Mucosa of descending colon (tissue), 3 donors: ENCODE measurements at regions not wholly inside any gene's neighbourhood (a gene's known extent, or its start where the extent isn't known, plus 50 kb on each side); places are given as distances from the start of the nearest gene placed in this dataset.

Experiments
- ATAC-seq: fragments of 200-7000 bp; cut with Tn5 transposase; one replicate; pipeline ENCODE4 v1.9.1; 2020; ENCODE audit warnings: mild to moderate bottlenecking, moderate library complexity
- DNase-seq, 3 donors: peaks; one replicate each; pipeline ENCODE4 v3.0.0-alpha.2; 2020
- H3K36me3 ChIP-seq: fragments of 200-600 bp; one replicate; pipeline ENCODE4 v1.8.0; 2021; ENCODE audit warnings: low read depth, mild to moderate bottlenecking
- H3K4me1 ChIP-seq: fragments of 200-600 bp; one replicate; pipeline ENCODE4 v1.8.0; 2021; ENCODE audit warnings: low read depth, mild to moderate bottlenecking
- H3K4me3 ChIP-seq: fragments of 200-600 bp; one replicate; pipeline ENCODE4 v1.8.0; 2021; ENCODE audit warnings: mild to moderate bottlenecking
- H3K9me3 ChIP-seq: fragments of 200-600 bp; one replicate; pipeline ENCODE4 v1.8.0; 2021; ENCODE audit warnings: mild to moderate bottlenecking
- CTCF ChIP-seq: fragments of 200-600 bp; IDR thresholded peaks from one replicate; pipeline ENCODE4 v1.8.0; 2022; ENCODE audit warnings: antibody characterized with exemption, mild to moderate bottlenecking
- intact Hi-C, 2 donors: fragments of 100-400 bp; cut with DNase I in 1 of 2; cut with micrococcal nuclease in 1 of 2; formaldehyde crosslinking; loops; one replicate each; pipeline versions ENCODE4 v1.11.0 to v1.11.1; 2022; cut with DNase I, micrococcal nuclease
- donor health status: DM: no; HTN: no; CAD: no; lungs with moderate emphysema.
- donor health status: DM: no; HTN: no; CAD: no.
- donor health status: DM: no; HTN: yes; CAD: no.

GRCh38 chr15:60095711-60096110 lies 91.6 kb downstream of the FOXB1 start:
- no peak for TF ChIP-seq CTCF
- H3K4me1 ChIP-seq: no peaks in the 10 kb centered on the region
- intact Hi-C loops: no loop called here
- H3K4me3 ChIP-seq: no peak overlapping the region
- ATAC-seq (no peak), DNase-seq (no peak)
- no peaks in the 10 kb centered on the region for H3K36me3 ChIP-seq
- no peaks in the 10 kb centered on the region for H3K9me3 ChIP-seq

GRCh38 chr15:60096157-60096556 lies 92.0 kb downstream of the FOXB1 start:
- no peak for TF ChIP-seq CTCF
- H3K36me3 ChIP-seq: no peaks in the 10 kb centered on the region
- DNase-seq (no peak), ATAC-seq (no peak)
- intact Hi-C loops: no loop called here
- no peaks in the 10 kb centered on the region for H3K4me1 ChIP-seq
- H3K9me3 ChIP-seq: no peaks in the 10 kb centered on the region
- no peak overlapping the region for H3K4me3 ChIP-seq

GRCh38 chr15:60101416-60101815 lies 97.3 kb downstream of the FOXB1 start:
- intact Hi-C loops: no loop called here
- Histone ChIP-seq H3K4me3 (no peak overlapping the region), H3K4me1 (no peaks in the 10 kb centered on the region), H3K9me3 (no peaks in the 10 kb centered on the region), H3K36me3 (no peaks in the 10 kb centered on the region)
- TF ChIP-seq CTCF: no peak
- DNase-seq: no peak
- no peak for ATAC-seq

GRCh38 chr15:60102748-60103147 lies 98.6 kb downstream of the FOXB1 start:
- DNase-seq (no peak), ATAC-seq (no peak)
- no peak for TF ChIP-seq CTCF
- Histone ChIP-seq H3K4me3 (no peak overlapping the region), H3K4me1 (no peaks in the 10 kb centered on the region), H3K9me3 (no peaks in the 10 kb centered on the region), H3K36me3 (no peaks in the 10 kb centered on the region)
- intact Hi-C loops: no loop called here

- ATAC-seq (no peak), DNase-seq (no peak)
- no peaks in the 10 kb centered on the region for H3K4me1 ChIP-seq
- H3K4me3 ChIP-seq: no peak overlapping the region
- no peaks in the 10 kb centered on the region for H3K36me3 ChIP-seq
- no peak for TF ChIP-seq CTCF
- intact Hi-C loops: no loop called here
- no peaks in the 10 kb centered on the region for H3K9me3 ChIP-seq
Measured at GRCh38 chr15:60110909-60111308, 106.8 kb downstream of the FOXB1 start.
